ENCODE measurements at regions not wholly inside any gene's neighbourhood (a gene's known extent, or its start where the extent isn't known, plus 50 kb on each side); places are given as distances from the start of the nearest gene placed in this dataset.

DNA sequence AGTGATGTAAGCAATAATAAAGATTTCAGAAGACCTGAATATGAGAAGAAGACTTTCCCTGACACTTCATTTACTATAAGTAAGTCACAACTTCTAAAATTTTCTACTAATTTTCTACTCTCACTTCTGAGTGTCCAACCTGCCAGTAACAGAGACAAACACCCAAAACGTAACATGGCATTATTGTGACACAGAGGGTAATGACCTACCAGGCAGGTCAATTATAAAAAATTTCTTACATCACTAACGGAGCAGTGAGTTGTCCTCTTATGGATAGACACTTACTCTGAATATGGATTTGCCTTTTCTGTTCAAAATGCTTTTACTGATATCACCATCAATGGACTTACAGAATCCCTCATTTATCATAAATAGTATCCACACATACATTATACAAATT is 405.9 kb upstream of the MAGEB16 start:
- Histone ChIP-seq H3K4me2 (ENCODE audit: low read length) (no peak overlapping the region), H3K9ac (ENCODE audit: low read length) (no peak overlapping the region), H3K4me1 (ENCODE audit: low read length) (no peaks in the 10 kb centered on the region), H3K9me3 (ENCODE audit: insufficient read depth, low read length) (no peaks in the 10 kb centered on the region), H3K79me2 (ENCODE audit: low read length) (no peaks in the 10 kb centered on the region), H3K27me3 (ENCODE audit: low read depth, low read length) (no peaks in the 10 kb centered on the region), H3K4me3 (ENCODE audit: low read length) (no peak overlapping the region), H2AFZ (ENCODE audit: low read depth, low read length) (no peak overlapping the region), H3K36me3 (replicated peaks; ENCODE audit: low read depth, low read length) (no peaks in the 10 kb centered on the region), H4K20me1 (ENCODE audit: insufficient read depth, low read length) (no peaks in the 10 kb centered on the region), H3K27ac (ENCODE audit: low read length) (no peak overlapping the region)
- TF ChIP-seq, protein P1, sequence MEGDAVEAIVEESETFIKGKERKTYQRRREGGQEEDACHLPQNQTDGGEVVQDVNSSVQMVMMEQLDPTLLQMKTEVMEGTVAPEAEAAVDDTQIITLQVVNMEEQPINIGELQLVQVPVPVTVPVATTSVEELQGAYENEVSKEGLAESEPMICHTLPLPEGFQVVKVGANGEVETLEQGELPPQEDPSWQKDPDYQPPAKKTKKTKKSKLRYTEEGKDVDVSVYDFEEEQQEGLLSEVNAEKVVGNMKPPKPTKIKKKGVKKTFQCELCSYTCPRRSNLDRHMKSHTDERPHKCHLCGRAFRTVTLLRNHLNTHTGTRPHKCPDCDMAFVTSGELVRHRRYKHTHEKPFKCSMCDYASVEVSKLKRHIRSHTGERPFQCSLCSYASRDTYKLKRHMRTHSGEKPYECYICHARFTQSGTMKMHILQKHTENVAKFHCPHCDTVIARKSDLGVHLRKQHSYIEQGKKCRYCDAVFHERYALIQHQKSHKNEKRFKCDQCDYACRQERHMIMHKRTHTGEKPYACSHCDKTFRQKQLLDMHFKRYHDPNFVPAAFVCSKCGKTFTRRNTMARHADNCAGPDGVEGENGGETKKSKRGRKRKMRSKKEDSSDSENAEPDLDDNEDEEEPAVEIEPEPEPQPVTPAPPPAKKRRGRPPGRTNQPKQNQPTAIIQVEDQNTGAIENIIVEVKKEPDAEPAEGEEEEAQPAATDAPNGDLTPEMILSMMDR (IDR thresholded peaks at IDR 0.05; ENCODE audit: low read depth, low read length) = no peak

DNA sequence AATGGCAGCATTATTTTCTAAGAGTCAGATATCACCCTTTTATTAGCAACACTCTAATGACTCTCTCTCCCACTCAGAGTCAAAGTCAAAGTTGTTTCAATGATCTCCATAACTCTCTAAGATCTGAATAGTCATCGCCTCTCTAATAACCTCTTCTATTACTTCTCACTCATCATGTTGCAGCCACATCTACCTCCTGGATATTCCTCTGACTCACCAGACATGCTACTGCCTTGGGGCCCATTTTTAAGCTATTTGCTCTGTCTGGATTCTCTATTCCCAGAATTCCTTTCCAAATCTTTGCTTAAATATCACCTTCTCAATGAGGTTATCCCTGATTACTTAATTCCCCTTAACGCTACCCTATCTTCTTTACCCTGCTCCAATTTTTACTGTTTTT is 391.8 kb upstream of the MAGEB16 start:
- Histone ChIP-seq H3K9ac (ENCODE audit: low read length) (no peak overlapping the region), H3K27ac (ENCODE audit: low read length) (no peak overlapping the region), H3K9me3 (ENCODE audit: insufficient read depth, low read length) (no peaks in the 10 kb centered on the region), H3K36me3 (replicated peaks; ENCODE audit: low read depth, low read length) (no peaks in the 10 kb centered on the region), H4K20me1 (ENCODE audit: insufficient read depth, low read length) (no peaks in the 10 kb centered on the region), H3K4me1 (ENCODE audit: low read length) (no peaks in the 10 kb centered on the region), H3K79me2 (ENCODE audit: low read length) (no peaks in the 10 kb centered on the region), H2AFZ (ENCODE audit: low read depth, low read length) (no peak overlapping the region), H3K27me3 (ENCODE audit: low read depth, low read length) (no peaks in the 10 kb centered on the region), H3K4me2 (ENCODE audit: low read length) (no peak overlapping the region), H3K4me3 (ENCODE audit: low read length) (no peak overlapping the region)
- no peak for TF ChIP-seq EZH2phosphoT487 (IDR thresholded peaks at IDR 0.05; ENCODE audit: low read depth)
- TF ChIP-seq, protein P1 (IDR thresholded peaks at IDR 0.05; ENCODE audit: low read depth, low read length) = no peak

DNA sequence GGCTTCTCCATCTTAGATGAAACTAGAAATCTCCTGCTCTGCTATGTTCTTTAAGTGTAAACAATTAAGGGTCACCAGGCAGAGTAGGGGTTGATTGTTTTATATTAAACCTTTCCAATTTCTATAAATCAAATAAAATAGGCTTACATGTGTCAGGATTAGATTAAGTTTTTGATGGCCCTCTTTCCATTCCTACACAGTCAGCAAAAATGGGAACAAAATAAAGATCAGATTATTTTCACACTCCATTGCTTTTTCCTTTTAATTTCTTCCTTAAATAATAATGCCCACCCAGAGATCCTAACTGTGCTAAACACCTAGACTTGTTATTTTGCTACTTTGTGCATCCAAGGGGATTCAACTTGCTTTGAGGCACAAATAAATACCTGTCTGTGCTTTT is 381.4 kb upstream of the MAGEB16 start:
- Histone ChIP-seq H3K27ac (ENCODE audit: low read length) (no peak overlapping the region), H3K36me3 (replicated peaks; ENCODE audit: low read depth, low read length) (no peaks in the 10 kb centered on the region), H3K4me1 (ENCODE audit: low read length) (no peaks in the 10 kb centered on the region), H3K27me3 (ENCODE audit: low read depth, low read length) (no peaks in the 10 kb centered on the region), H3K4me3 (ENCODE audit: low read length) (no peak overlapping the region), H2AFZ (ENCODE audit: low read depth, low read length) (no peak overlapping the region), H3K79me2 (ENCODE audit: low read length) (no peaks in the 10 kb centered on the region), H3K4me2 (ENCODE audit: low read length) (no peak overlapping the region), H3K9ac (ENCODE audit: low read length) (no peak overlapping the region), H4K20me1 (ENCODE audit: insufficient read depth, low read length) (no peaks in the 10 kb centered on the region), H3K9me3 (ENCODE audit: insufficient read depth, low read length) (no peaks in the 10 kb centered on the region)
- TF ChIP-seq, protein P1 (IDR thresholded peaks at IDR 0.05; ENCODE audit: low read depth, low read length) = no peak
- TF ChIP-seq EZH2phosphoT487 (IDR thresholded peaks at IDR 0.05; ENCODE audit: low read depth) = no peak

DNA sequence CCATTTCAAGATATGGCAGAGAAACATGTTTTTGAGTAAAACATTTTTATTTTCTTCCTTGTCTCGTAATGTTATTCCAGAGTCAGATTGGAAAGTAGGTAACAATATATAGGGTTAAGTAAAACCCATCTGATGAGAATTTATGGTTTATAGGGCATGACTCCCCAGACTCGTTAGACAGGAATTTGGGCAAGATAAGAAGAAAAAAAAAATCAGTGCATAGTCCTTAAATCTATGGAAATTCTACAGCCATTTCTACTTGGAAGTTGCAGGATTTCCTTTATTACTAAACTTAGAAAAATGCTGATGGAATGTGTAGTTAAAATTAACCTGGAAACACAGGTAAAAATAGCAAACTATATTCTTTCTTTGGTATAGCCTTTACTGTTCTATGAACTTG is 366.1 kb upstream of the MAGEB16 start:
- H3K4me1 ChIP-seq (ENCODE audit: low read length) = no peaks in the 10 kb centered on the region
- no peaks in the 10 kb centered on the region for H3K27me3 ChIP-seq (ENCODE audit: low read depth, low read length)
- H2AFZ ChIP-seq (ENCODE audit: low read depth, low read length) = no peak overlapping the region
- no peaks in the 10 kb centered on the region for H3K79me2 ChIP-seq (ENCODE audit: low read length)
- H3K9me3 ChIP-seq (ENCODE audit: insufficient read depth, low read length) = peaks cover 4% of the 10 kb centered on the region; the same call in 1 of the 2 replicates
- no peak for TF ChIP-seq EZH2phosphoT487 (IDR thresholded peaks at IDR 0.05; ENCODE audit: low read depth)
- TF ChIP-seq, protein P1 (IDR thresholded peaks at IDR 0.05; ENCODE audit: low read depth, low read length) = no peak
- no peak overlapping the region for H3K4me3 ChIP-seq (ENCODE audit: low read length)
- H3K9ac ChIP-seq (ENCODE audit: low read length) = no peak overlapping the region
- H3K36me3 ChIP-seq (replicated peaks; ENCODE audit: low read depth, low read length) = no peaks in the 10 kb centered on the region
- H4K20me1 ChIP-seq (ENCODE audit: insufficient read depth, low read length) = no peaks in the 10 kb centered on the region
- no peak overlapping the region for H3K27ac ChIP-seq (ENCODE audit: low read length)
- H3K4me2 ChIP-seq (ENCODE audit: low read length) = no peak overlapping the region

Data from OCI-LY3 (cell line).